ENCODE measurements at regions not wholly inside any gene's neighbourhood (a gene's known extent, or its start where the extent isn't known, plus 50 kb on each side); places are given as distances from the start of the nearest gene placed in this dataset.
"Not testable (repeated sequence)": the region's sequence is repeated elsewhere in the genome, so short reads cannot be mapped to it uniquely, and the experiment has no call there.

GRCh38 chr18:57895182-57895581 is 92.1 kb upstream of the ATP8B1 start:
- intact Hi-C loops (cut with DNase I), result no loop called here
- ATAC-seq (no peak), DNase-seq (ENCODE audit: low spot score) (no peak)

- ATAC-seq (no peak), DNase-seq (ENCODE audit: low spot score) (no peak)
- intact Hi-C loops (cut with DNase I), result no loop called here
Measured at GRCh38 chr18:57891707-57892391, 88.7 kb upstream of the ATP8B1 start.

- intact Hi-C loops (cut with DNase I), result no loop called here
- DNase-seq (ENCODE audit: low spot score) (no peak), ATAC-seq (no peak)
Measured at GRCh38 chr18:57890266-57890665, 87.2 kb upstream of the ATP8B1 start.

GRCh38 chr18:57889841-57890240 is 86.7 kb upstream of the ATP8B1 start:
- DNase-seq (ENCODE audit: low spot score), result no peak
- intact Hi-C loops (cut with DNase I), result loop anchor here (5.0 kb wide), 1 partner anchor 1158 kb away; no protein-coding TSS in a partner anchor
- no peak for ATAC-seq

GRCh38 chr18:57887543-57888383 is 84.6 kb upstream of the ATP8B1 start:
- ATAC-seq (no peak), DNase-seq (ENCODE audit: low spot score) (no peak)
- intact Hi-C loops (cut with DNase I), result loop anchor here (5.0 kb wide), 1 partner anchor 1155 kb away; no protein-coding TSS in a partner anchor

GRCh38 chr18:57885931-57886330 is 82.8 kb upstream of the ATP8B1 start:
- no peak for DNase-seq (ENCODE audit: low spot score)
- intact Hi-C loops (cut with DNase I), result loop anchor here (5.0 kb wide), 1 partner anchor 1154 kb away; no protein-coding TSS in a partner anchor
- ATAC-seq, result no peak

GRCh38 chr18:57882465-57882864 is 79.3 kb upstream of the ATP8B1 start:
- ATAC-seq, result no peak
- no peak for DNase-seq (ENCODE audit: low spot score)
- intact Hi-C loops (cut with DNase I), result loop anchor here (2.0 kb wide), 1 partner anchor 238 kb away; no protein-coding TSS in a partner anchor

- intact Hi-C loops (cut with DNase I), result loop anchor here (2.0 kb wide), 1 partner anchor 239 kb away; no protein-coding TSS in a partner anchor
- DNase-seq (ENCODE audit: low spot score) (peak; percentile 76), ATAC-seq (peak; percentile 94)
Measured at GRCh38 chr18:57881818-57882413, 78.8 kb upstream of the ATP8B1 start.

GRCh38 chr18:57879924-57880323 is 76.8 kb upstream of the ATP8B1 start:
- DNase-seq (ENCODE audit: low spot score); intact Hi-C loops (cut with DNase I); ATAC-seq: not testable (repeated sequence)

- intact Hi-C loops (cut with DNase I), result no loop called here
- DNase-seq (ENCODE audit: low spot score), result no peak
- ATAC-seq, result no peak
Measured at GRCh38 chr18:57869221-57869620, 66.1 kb upstream of the ATP8B1 start.

GRCh38 chr18:57866355-57866754 is 63.2 kb upstream of the ATP8B1 start:
- DNase-seq (ENCODE audit: low spot score) (no peak), ATAC-seq (no peak)
- intact Hi-C loops (cut with DNase I), result no loop called here

GRCh38 chr18:57864615-57865121 is 61.6 kb upstream of the ATP8B1 start:
- intact Hi-C loops (cut with DNase I), result no loop called here
- no peak for ATAC-seq
- DNase-seq (ENCODE audit: low spot score), result no peak

- intact Hi-C loops (cut with DNase I), result no loop called here
- no peak for DNase-seq (ENCODE audit: low spot score)
Measured at GRCh38 chr18:57863706-57864105, 60.6 kb upstream of the ATP8B1 start.

GRCh38 chr18:57859314-57859713 is 56.2 kb upstream of the ATP8B1 start:
- ATAC-seq (no peak), DNase-seq (ENCODE audit: low spot score) (no peak)
- intact Hi-C loops (cut with DNase I), result no loop called here

More at GRCh38 chr18:57863706-57864105, 60.6 kb upstream of the ATP8B1 start:
- ATAC-seq, result no peak

GRCh38 chr18:57856557-57857280 is 53.6 kb upstream of the ATP8B1 start:
- intact Hi-C loops (cut with DNase I), result no loop called here
- ATAC-seq, result no peak
- DNase-seq (ENCODE audit: low spot score), result no peak

GRCh38 chr18:57856128-57856527 is 53.0 kb upstream of the ATP8B1 start:
- no peak for DNase-seq (ENCODE audit: low spot score)
- no peak for ATAC-seq
- intact Hi-C loops (cut with DNase I), result no loop called here

GRCh38 chr18:57855551-57855950 is 52.4 kb upstream of the ATP8B1 start:
- ATAC-seq (no peak), DNase-seq (ENCODE audit: low spot score) (no peak)
- intact Hi-C loops (cut with DNase I), result no loop called here

- DNase-seq (ENCODE audit: low spot score) (no peak), ATAC-seq (no peak)
- intact Hi-C loops (cut with DNase I), result no loop called here
Measured at GRCh38 chr18:57854726-57855125, 51.6 kb upstream of the ATP8B1 start.

- DNase-seq (ENCODE audit: low spot score) (no peak), ATAC-seq (no peak)
- intact Hi-C loops (cut with DNase I), result no loop called here
Measured at GRCh38 chr18:57853864-57854263, 50.7 kb upstream of the ATP8B1 start.
